GM18870 (cell line): ENCODE measurements at regions not wholly inside any gene's neighbourhood (a gene's known extent, or its start where the extent isn't known, plus 50 kb on each side); places are given as distances from the start of the nearest gene placed in this dataset.
A peak's percentile ranks its signal among the peaks of the same experiment; 100 is the strongest.
"Not testable (repeated sequence)": the region's sequence is repeated elsewhere in the genome, so short reads cannot be mapped to it uniquely, and the experiment has no call there.

ENCODE experiments used
- ATAC-seq: cut with Tn5 transposase; IDR thresholded peaks from one replicate; pipeline ENCODE4 v1.9.1; 2021; ENCODE audit warnings: moderate library complexity; ENCODE audit not compliant: unreplicated experiment

DNA sequence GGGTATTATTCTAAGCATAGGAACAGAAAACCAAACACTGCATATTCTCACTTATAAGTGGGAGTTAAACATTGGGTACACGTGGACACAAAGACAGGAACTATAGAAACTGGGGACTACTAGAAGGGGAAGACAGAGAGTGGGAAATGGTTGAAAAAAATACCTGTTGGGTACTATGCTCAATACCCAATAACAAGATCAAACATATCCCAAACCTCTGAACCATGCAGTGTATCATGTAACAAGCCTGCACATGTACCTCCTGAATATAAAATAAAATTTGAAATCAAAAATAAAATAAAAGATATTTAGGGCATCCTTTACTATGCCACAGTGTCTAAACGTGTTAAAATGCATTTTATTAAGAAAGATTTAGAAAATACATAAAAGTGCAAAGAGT, 221.0 kb upstream of the TFPI start:
- no peak for ATAC-seq

DNA sequence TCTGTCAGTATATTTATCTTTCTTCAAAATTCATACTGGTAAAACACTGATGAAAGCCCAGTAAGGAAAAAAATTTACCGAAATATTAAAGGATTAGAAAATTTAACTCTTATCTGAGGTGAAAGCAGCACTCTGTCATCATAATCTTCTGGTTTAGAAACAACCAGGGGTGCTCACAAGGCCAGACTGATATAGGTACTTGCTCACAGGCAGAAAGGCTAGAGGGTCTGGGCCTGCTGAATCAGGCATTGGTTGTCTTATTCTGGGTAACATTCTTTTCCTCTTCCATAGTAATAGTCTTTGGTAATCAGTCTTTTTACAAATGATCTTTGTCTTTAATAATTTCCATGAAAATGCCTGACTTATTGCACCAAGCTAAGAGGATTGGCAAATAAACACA, 221.4 kb upstream of the TFPI start:
- no peak for ATAC-seq

DNA sequence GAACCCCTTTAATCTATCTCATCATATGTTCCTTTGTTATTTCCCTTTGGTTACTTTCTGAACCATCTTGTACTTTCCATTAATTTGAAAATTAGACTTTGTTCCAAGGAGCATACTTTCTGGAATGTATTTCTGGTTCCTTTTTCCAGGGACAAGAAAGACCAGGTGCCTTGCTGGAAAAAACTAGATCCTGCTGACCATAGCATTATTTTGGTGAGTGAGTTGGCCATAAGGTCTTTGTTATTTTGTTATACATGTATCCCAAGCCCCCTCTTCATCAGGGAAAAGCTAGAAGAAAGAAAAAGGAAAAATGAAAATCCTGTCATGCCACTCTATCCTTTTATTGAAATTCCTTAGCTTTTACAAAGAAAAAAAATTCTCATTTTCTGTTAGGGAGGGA, 228.1 kb upstream of the TFPI start:
- ATAC-seq = no peak

DNA sequence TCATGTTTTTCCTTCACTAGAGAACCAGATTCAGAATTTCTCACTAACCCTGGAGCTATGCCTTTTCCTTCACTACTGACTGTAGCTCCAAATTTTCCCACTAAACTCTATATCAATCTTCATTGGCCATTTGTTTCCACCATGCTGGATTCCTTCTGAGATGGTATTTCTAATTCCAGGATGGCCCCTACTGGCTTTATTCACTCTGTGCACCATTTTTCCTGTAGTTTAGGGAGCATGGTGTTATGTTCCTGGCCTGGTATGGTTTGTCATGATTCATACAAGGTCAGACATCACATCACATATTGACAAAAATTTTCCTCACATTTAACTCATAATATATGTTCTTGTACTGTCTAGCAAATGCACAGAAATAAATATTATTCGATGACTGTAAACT, 229.2 kb upstream of the TFPI start:
- no peak for ATAC-seq

DNA sequence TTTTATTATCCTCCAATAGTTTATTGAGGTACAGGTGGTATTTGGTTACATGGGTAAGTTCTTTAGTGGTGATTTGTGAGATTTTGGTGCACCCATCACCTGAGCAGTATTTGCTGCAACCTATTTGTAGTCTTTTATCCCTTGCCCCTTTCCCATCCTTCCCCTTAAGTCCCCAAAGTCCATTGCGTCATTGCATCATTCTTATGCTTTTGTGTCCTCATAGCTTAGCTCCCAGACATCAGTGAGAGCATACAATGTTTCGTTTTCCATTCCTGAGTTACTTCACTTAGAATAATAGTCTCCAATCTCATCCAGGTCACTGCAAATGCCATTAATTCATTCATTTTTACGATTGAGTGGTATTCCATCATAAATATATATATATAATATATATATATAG, 229.9 kb upstream of the TFPI start:
- not testable (repeated sequence) for ATAC-seq

DNA sequence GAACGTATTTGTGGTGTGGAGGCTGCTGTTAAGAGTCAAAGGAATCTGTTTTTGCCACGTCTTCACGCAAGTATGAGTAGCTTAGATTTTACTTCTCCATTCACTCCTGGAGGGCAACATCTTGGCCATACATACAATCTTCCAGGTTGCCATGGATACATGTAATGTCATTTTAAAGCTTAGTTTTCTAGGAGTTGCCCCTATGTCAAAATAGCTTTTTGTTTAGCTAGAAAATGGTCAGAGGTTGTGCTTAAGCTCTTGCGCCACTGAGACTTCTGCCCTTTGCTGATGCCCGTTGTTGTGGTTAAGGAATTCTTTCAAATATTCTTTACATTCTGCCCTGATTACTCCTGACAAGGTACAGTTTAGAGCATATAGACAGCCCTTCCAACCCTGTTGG, 245.4 kb upstream of the TFPI start:
- no peak for ATAC-seq

DNA sequence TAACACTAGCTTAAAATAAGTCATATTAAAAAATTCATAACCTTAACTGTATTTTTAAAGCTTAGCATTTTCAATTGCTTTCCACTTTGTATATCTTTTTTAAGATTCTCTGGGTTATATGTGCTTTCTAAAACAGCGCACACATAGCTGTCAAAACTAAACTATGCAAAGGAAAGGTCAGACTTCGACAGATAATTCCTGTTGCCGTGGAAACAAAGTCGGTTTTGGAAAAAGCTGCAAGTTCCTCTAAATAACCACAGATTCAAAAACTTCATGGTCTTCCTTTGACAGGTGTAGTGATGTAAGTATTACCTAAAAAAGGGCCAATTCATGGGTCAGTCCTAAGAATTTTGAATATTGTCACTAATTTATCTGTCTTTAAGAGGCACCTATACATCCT, 249.6 kb upstream of the TFPI start:
- no peak for ATAC-seq

DNA sequence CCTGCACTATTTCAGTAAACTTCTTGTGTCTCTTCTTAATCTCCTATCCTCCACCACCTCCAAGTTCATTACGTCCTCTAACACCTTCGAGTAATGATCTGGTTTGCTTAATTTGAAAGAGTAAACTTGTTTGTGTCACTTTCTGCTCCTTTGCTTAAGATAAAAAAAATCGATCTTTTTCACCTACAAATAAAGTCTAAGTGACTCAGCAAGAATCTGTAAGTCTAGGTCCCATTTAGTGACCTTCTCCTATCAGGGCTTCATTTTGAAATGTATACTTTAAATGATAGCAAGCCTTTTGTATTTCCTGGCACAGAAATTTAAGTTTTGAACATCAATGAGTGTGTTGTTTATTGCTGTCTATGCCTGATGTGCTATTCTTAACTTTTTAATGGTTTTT, 260.9 kb upstream of the TFPI start:
- ATAC-seq = no peak

DNA sequence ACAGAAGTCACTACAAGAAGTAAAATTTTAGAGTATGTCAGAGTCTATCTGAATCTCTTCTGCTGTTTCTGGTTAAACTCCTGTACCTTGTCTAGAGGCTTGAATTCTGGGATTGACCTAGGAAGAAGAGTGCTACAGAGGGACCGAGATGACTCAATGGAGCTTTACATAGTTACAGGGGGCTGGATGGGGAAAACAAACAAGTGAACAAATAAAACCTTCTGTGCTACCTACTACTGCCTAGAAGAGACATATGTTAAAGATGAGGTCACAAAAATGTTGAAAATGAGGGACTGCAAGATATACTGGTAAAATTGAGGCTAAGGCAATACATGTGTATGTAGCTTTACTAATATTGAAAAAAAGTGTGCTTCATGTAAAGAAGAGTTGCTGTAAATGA, 265.4 kb upstream of the TFPI start:
- no peak for ATAC-seq

DNA sequence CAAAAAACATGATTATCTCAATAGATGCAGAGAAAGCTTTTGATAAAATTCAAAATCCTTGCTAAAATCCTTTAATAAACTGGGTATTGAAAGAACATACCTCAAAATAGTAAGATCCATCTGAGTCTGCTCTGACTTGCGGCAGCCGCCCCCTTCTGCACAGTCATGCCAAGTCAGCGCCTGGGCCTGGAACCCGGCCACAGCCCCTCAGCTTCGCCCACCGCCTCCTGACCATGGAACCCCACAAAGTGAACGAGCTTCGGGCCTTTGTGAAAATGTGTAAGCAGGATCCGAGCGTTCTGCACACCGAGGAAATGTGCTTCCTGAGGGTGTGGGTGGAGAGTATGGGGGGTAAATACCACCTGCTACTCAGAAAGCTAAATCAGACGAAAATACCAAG, 270.9 kb upstream of the TFPI start:
- no peak for ATAC-seq

DNA sequence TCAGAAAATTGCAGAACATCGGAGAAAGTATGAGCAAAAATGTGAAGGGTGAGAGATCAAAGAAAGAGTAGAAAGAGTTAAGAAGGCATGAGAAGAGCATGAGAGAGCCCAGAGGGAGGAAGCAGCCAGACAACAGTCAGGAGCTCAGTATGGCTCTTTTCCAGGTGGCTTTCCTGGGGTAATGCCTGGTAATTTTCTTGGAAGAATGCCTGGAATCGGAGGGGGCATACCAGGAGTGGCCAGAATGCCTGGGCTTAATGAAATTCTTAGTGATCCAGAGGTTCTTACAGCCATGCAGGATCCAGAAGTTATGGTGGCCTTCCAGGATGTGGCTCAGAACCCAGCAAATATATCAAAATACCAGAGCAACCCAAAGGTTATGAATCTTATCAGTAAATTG, 271.8 kb upstream of the TFPI start:
- ATAC-seq = no peak

DNA sequence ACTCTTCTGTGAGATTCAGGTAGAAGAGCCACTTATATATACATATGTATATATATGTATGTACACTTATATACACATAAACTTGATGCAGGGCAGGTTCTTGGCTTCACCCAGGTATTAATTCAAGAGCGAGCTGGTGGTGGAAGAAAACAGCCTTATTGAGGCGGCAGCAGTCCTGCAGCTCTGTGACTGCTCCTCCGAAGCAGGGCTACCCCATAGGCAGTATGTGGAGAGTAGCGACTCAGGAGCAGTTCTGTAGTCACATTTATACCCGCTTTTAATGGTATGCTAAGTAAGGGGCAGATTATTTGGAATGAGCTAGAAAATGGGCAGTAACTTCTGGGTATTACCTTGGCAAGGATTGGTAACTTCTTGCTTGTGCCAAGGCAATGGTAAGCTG, 280.6 kb upstream of the TFPI start:
- ATAC-seq = no peak

DNA sequence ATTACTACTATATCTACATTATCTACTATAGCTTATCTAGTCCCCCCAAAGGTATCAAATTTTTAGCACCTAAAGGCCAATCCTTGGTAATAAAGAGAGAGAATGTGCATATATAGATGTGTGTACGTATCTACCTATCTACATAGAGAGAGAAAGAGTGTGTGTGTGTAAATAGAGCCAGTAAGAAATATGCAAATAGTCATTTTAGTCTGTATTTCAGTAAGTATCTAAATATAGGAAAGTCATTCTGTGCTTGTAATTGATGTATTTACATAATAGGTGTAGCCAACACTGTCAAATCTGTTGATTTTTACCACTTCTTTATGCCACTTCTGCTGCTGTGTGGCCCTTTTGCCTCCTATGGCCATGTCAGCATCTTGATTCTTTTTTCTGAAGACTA, 284.5 kb upstream of the TFPI start:
- ATAC-seq = no peak

DNA sequence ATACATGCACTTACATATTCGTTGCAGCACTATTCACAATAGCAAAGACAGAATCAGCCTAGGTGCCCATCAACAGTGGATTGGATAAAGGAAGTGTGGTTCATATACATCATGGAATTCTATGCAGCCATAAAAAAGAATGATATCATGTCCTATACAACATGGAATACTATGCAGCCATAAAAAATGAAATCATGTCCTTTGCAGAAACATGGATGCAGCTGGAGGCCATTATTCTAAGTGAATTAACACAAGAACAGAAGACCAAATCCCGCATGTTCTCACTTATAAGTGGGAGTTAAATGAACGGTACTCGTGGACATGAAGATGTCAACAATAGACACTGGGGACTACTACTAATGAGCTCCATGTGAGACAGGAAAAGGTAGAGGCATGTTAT, 288.1 kb upstream of the TFPI start:
- no peak for ATAC-seq

DNA sequence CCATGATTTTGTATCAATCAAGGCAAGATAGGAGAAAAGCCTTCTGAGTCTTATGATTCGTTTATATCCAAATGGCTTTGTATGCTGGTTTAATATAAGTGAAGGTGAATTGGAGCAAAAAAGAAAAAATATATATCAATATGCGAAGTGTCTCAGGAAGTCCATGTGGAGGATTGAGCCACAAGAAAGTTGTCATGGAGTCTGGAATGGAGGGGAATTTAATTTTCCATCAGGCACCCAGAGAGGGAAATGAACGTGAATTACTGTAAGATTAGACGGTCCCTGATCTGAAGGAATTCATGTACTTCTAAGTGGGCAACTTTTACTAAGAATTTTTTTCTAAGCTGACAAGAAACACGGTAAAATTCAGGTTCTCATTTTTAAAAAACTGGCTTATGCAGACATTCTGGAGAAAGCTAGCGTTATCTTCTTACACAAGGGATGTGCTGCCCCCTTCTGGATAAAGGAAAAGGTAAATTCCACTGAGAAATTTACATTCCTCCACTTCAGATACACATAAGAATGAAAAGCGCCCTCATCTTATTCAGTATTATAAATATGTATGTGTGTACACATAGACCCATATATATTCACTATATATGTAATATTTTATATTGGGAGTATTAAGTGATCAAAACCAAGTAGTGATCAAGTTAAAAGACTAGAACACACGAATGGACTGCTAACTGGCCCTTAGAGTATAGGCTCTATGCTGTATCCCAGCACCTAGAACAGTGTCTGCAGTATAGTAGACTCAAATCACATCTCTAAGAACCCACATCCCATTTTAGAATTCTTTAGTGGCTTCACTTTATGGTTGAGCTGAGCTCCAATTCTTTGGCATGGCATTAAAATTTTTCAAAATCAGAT, 289.0 kb upstream of the TFPI start:
- peak; percentile 67 for ATAC-seq

DNA sequence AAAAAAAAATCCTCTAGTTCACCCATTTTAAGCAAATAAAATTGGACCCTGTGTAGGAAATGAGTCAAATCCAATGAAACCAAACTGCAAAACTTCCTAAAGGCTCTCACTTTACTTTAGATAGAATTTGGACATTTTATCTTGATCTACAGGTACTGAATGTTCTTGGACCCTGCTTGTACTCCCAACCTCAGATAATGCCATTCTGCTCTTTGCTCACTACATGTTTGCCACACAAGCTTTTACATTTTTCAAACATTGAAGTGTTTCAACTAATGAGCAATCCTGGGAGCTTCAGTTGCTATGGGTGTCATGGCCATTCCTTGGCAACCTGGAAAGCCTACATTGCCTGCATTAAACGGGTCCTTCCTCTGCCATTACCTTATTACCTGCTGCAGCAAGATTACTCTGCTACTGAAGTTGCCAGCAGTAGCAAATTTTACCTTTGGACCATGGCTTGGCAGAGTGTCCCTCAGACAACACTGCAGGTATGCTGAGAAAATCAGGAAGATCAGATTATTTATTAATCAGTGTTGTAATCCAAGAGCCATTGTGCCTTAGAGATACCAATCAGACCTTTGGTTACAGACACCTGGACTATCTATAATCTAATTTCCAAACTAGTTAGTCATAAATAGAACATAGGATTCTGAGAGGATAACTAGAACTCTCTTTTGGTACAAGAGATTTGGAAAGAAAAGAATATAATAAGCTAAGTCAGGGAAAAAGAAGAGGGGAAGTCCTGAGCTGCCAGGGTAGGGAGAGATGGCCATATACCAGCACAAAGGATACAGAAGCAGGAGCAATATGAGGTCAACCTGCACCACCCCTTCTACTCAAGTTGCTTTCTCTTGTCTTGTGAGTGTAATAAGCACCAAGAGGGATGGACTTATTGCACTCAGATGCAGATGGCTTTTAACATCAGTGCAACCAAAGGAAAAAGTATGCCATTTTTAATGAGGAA, 293.3 kb upstream of the TFPI start:
- no peak for ATAC-seq

DNA sequence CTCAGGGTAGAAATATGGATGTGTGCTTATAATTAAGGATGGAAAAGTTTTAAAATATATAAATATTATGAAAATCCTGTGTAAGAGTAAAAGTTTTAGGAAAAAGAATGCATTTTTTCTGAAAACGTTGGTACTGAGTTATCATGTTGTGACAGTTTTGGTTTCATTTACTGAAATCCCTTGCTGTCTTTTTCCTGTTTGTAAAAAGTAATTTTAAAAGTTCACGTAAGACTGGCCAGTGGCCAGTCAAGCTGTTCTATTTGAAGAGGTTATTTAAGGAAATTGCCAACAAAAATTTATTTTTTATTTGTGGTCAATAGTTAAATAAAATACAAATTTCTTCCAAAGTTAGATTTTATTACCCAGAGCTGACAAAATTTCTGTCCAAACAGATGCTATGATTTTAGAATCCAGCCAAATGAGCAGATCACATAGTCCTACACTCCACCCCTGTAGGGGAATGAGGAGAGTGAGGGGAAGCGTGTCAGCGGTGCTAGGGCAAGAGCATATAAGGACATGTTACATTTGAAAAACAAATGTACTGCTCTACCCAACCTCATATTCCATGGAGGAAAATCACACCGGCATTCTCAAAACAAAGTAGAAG, 297.8 kb upstream of the TFPI start:
- no peak for ATAC-seq

DNA sequence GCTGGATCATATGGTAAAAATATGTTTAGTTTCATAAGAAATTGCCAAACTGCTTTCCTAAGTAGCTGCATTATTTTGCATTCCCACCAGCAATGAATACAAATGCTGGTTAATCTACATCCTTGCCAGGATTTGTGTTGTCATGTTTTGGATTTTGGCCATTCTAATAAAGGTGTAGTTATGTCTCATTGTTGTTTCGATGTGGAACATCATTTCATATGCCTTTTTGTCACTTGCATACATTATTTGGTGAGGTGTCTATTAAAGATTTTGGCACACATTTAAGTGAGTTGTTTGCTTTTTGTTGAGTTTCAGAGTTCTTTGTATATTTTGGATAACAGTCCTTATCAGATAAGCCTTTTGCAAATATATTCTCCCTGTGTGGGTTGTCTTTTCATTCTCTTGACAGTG, 299.2 kb upstream of the TFPI start:
- ATAC-seq = no peak

DNA sequence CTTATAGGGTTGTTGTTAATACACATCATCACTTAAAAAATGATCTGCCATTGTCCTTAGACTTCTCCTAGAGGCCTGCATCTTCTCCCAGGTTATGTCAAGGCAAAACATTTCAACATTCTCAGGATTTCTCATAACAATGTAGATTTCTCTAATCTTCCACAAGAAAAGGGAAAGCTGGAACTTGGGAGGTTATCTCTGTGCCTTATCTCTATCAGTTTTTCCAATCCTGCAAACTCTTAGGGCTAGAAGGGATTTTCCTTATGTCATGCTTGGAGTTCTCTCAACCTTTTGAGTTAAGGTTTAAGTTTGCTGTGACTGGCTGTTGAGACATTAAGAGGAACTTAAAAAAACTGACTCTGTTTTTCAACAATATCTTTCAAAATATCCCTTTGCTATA, 300.6 kb upstream of the TFPI start:
- no peak for ATAC-seq

DNA sequence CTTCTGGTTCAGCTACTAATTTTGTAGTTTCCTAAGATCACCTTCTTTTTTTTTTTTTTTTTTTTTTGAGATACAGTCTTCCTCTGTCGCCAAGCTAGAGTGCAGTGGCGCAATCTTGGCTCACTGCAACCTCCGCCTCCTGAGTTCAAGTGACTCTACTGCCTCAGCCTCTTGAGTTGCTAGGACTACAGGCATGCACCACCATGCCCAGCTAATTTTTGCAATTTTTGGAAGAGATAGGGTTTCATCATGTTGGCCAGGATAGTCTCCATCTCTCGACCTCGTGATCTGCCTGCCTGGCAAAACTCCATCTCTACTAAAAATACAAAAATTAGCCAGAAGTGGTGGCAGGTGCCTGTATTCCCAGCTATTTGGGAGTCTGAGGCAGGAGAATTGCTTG, 301.5 kb upstream of the TFPI start:
- no peak for ATAC-seq

DNA sequence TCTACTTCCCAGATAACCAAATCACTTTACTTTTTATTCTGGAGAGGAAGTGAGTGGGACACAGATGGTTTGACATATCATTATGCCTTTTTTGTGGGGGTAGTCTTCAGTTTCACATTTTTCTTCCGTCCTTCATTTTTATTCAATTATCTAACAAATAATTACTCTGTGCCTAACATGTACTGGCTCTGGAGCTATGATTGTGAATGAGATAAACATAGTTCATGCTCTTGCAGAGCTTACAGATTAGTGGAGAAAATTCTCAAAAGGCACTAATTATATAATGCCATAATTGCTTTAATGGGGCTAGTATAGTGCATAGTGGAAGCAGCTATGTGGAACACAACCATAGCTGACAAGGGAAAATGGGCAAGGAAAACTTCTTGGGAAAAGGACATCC, 303.6 kb upstream of the TFPI start:
- no peak for ATAC-seq

DNA sequence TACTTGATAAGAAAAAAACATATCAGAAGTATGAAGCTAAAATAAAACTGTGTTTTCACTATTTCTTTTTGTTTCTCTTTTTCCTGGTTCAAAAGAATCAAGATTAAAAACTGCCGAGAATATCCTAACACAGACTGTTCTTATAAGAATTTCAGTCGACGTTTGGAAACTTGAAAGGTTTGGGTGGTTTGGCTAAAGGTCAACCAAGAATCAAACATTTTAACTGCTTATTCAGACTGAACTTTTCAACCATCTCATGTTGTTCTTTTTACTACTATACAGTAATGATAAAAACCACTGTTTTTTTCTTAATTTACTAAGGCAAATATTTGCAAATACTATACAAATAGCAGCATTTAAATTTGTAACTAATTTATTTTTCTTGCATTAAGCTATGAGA, 308.5 kb upstream of the TFPI start:
- ATAC-seq = no peak
